ENCODE measurements at regions not wholly inside any gene's neighbourhood (a gene's known extent, or its start where the extent isn't known, plus 50 kb on each side); places are given as distances from the start of the nearest gene placed in this dataset.

DNA sequence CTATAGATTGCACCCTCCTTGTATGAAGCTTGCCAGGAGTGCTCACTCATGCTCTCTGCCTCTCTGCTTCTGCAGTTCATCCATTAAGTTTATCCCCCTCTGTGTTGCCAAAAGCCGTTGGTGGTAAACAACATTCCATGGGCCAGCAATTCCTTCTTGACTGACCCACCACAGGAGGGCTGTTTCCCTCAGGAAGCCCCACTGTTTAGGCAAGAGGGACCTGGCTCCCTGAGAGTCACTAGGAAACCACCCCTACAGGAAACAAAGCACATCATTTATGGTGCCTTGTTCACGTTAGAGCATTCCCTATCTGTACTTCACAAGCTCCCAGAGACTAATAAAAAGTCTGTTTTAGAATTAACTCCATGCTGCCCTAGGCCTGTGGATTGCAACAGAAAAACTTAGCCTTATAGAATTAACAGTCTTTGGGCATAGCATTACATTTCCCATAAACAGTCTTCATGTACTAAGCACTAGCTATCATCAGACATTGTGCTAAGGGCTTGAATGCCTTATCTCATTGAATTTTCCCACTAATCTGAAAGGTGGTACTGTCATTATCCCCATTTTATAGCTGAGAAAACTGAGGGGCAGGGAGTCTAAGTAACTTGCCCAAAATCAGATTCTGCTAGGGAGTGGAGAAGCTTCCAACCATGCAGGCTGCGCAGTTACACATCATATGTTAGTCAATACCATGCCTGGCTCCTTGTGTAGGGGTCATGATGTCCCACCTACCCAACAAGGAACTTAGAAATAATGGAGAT, 149.9 kb downstream of the SHQ1 start:
- DNase-seq (ENCODE audit: low spot score), result no peak
- Mint-ChIP-seq H3K36me3 (ENCODE audit: low read depth) (no peaks in the 10 kb centered on the region), H3K27ac (no peak overlapping the region), H3K27me3 (ENCODE audit: low read depth) (peaks cover 6% of the 10 kb centered on the region), H3K9me3 (no peaks in the 10 kb centered on the region), H3K4me1 (ENCODE audit: low read depth) (no peaks in the 10 kb centered on the region), H3K4me3 (no peak overlapping the region)

DNA sequence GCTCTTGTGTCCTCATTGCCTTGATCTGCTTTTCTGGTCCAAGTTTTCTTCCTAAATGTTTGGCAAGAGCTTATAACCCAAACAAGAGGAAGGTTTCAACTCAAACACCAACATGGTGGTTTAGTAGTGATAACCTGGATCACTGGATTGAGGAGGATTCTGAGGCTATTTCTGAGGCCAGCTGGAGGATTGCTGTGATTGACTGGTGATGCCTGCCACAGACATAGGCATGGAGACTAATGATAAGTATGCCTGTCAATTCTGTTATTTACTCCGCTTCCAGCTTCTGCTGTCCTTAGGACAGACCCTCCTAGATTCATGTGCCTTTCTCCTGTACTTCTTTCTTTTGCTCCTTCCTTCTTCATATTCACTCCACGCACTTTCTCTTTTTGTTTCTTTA, 150.5 kb downstream of the SHQ1 start:
- Mint-ChIP-seq H3K4me1 (ENCODE audit: low read depth) (no peaks in the 10 kb centered on the region), H3K27ac (no peak overlapping the region), H3K27me3 (ENCODE audit: low read depth) (peaks cover 6% of the 10 kb centered on the region), H3K9me3 (no peaks in the 10 kb centered on the region), H3K4me3 (no peak overlapping the region), H3K36me3 (ENCODE audit: low read depth) (no peaks in the 10 kb centered on the region)
- DNase-seq (ENCODE audit: low spot score), result no peak

DNA sequence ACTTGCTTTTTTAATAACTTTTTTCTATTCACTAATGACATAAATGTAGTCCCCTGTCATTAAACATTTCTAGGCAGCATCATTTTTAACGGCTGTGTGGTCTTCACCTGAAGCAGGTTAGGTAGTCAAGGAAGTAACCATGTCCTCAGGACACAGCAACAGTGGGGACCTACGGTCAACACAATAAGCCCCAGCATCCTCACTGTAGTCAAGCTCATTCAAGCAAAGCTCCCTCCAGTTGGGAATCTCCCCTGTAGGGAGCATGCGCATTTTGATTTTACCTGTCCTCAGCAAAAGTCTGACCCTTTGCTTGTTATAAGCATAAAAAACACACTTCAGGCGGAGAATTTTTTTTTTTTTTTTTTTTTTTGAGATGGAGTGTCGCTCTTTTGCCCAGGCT, 151.4 kb downstream of the SHQ1 start:
- H3K27ac Mint-ChIP-seq, result no peak overlapping the region
- H3K4me3 Mint-ChIP-seq, result no peak overlapping the region
- H3K27me3 Mint-ChIP-seq (ENCODE audit: low read depth), result peaks cover 6% of the 10 kb centered on the region
- no peak for DNase-seq (ENCODE audit: low spot score)
- H3K36me3 Mint-ChIP-seq (ENCODE audit: low read depth), result no peaks in the 10 kb centered on the region
- H3K4me1 Mint-ChIP-seq (ENCODE audit: low read depth), result no peaks in the 10 kb centered on the region
- no peaks in the 10 kb centered on the region for H3K9me3 Mint-ChIP-seq

DNA sequence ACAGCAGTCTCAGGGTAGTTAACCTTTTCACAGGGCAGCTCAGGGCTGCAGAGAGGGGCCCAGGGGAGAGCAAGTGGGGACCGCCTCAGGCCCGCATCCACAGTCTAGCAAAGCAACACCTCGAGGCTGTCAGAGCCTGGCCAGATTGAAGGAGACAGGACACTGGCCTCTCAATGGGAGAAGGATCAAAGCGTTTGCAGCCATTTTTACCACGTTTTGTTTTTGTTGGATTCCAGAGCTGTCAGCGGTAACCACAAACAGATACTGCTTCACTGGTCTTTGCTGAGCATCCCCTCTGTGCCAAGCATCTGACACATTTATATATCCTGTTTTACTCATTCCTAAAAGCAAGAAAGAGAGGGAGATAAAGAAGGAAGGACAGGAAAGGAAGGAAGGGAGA, 153.8 kb downstream of the SHQ1 start:
- peaks cover 6% of the 10 kb centered on the region for H3K27me3 Mint-ChIP-seq (ENCODE audit: low read depth)
- H3K36me3 Mint-ChIP-seq (ENCODE audit: low read depth), result no peaks in the 10 kb centered on the region
- H3K4me1 Mint-ChIP-seq (ENCODE audit: low read depth), result no peaks in the 10 kb centered on the region
- H3K9me3 Mint-ChIP-seq, result no peaks in the 10 kb centered on the region
- no peak overlapping the region for H3K4me3 Mint-ChIP-seq
- no peak for DNase-seq (ENCODE audit: low spot score)
- H3K27ac Mint-ChIP-seq, result no peak overlapping the region

DNA sequence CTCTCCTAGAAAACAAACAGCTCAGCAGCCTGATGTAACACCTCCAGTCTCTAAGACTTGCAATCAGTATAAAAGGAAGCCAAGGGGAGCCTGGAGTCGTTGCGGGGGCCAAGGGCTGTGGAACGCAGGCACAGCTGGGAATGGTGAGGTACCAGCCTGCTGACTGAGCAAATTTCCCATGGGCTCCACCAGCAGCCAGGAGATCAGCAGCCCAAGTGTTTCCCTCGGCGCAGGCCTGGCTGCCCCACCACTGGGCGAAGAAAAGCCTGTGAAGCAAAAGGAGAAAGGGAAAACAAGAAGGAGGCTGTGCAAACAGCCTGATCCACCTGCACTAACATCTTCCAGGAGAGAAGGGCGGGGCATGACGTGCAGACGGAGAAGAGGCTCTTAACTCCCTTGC, 155.3 kb downstream of the SHQ1 start:
- Mint-ChIP-seq H3K27me3 (ENCODE audit: low read depth) (peaks cover 4% of the 10 kb centered on the region), H3K9me3 (no peaks in the 10 kb centered on the region), H3K4me3 (no peak overlapping the region), H3K4me1 (ENCODE audit: low read depth) (no peaks in the 10 kb centered on the region), H3K27ac (no peak overlapping the region), H3K36me3 (ENCODE audit: low read depth) (no peaks in the 10 kb centered on the region)
- DNase-seq (ENCODE audit: low spot score), result no peak

DNA sequence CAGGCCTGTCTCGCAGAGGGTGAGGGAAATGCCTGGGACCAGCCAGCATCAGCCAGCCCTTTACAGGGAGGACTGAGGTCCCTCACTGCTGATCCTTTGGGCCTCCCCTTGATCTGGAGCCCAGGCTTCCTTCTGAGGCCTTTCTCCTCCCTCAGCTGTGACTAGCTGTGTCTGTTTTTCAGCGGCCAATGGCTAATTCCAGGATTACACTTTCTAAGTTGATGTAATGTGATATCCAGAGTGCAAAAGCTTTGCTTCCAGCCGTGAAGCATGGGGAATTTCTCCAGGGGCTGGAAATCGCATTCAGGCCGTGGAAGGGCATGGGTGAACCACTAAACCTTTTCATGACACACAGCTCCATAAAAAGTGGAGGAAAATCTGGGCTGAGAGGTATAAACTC, 157.6 kb downstream of the SHQ1 start:
- no peaks in the 10 kb centered on the region for H3K9me3 Mint-ChIP-seq
- no peaks in the 10 kb centered on the region for H3K27me3 Mint-ChIP-seq (ENCODE audit: low read depth)
- no peak for DNase-seq (ENCODE audit: low spot score)
- H3K4me3 Mint-ChIP-seq, result no peak overlapping the region
- no peak overlapping the region for H3K27ac Mint-ChIP-seq
- H3K4me1 Mint-ChIP-seq (ENCODE audit: low read depth), result no peaks in the 10 kb centered on the region
- no peaks in the 10 kb centered on the region for H3K36me3 Mint-ChIP-seq (ENCODE audit: low read depth)

DNA sequence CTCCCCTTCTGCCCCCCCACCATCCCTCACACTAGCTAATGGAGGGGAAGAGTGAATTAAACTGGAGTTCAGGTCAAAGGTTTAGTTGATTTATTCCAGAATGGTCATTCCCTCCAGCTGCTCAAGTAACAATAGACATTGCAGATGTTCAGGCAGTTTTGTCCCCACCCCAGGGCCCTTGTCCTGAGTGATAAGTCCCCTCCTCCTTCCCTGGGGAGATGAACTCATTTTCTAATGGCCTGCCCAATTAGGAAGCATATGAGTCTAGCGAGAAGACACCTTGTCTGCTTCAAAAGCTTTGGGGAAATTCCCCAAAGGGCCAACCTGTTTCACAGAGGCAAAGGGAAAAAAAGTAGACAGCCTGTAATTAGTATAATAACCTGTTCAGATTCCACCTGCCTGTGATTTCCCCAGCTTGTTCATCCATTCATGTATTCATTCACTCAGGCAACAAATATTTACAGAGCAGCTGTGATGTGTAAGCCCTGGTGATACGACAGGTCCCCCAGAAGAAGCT, 165.3 kb downstream of the SHQ1 start:
- no peaks in the 10 kb centered on the region for H3K36me3 Mint-ChIP-seq (ENCODE audit: low read depth)
- peaks cover 6% of the 10 kb centered on the region for H3K4me1 Mint-ChIP-seq (ENCODE audit: low read depth)
- no peak overlapping the region for H3K27ac Mint-ChIP-seq
- H3K4me3 Mint-ChIP-seq, result no peak overlapping the region
- H3K9me3 Mint-ChIP-seq, result no peaks in the 10 kb centered on the region
- no peaks in the 10 kb centered on the region for H3K27me3 Mint-ChIP-seq (ENCODE audit: low read depth)
- no peak for DNase-seq (ENCODE audit: low spot score)

DNA sequence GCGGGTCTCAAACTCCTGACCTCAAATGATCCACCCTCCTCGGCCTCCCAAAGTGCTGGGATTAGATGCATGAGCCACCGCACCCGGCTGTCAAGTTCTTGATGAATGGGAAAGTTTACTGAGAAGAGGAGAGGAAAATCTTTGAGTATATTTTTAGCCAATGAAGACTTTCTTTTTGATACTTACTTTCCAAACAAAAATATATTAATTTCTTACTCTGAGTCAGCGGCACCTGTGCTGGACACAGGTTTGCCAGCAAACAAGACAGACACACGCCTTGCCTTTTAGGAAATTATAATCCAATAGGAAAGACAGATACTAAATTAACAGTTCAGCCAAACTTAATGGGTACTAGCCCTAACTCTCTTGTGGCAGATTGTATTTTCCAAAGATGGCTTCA, 166.6 kb downstream of the SHQ1 start:
- Mint-ChIP-seq H3K9me3 (no peaks in the 10 kb centered on the region), H3K4me1 (ENCODE audit: low read depth) (peaks cover 6% of the 10 kb centered on the region), H3K27me3 (ENCODE audit: low read depth) (no peaks in the 10 kb centered on the region), H3K4me3 (no peak overlapping the region), H3K36me3 (ENCODE audit: low read depth) (no peaks in the 10 kb centered on the region), H3K27ac (no peak overlapping the region)
- DNase-seq (ENCODE audit: low spot score), result no peak

DNA sequence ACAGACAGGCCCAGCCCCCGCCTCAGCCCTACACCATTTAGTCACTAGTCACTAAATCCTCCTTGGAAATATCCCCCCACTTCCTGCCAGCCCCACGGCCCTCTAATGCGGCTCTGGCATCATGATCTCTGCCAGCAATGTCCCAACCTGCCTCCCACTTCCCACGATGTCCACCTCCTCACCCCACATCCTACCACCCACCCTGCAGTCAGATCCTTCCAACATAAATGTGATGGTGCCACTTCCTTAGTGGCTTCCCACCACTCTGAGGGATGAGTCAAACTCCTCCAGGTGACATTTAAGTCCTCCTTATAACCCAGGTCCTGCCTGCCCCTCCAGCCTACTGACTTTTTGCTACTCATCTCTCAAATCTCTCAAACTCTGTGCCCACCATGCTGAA, 167.5 kb downstream of the SHQ1 start:
- Mint-ChIP-seq H3K4me1 (ENCODE audit: low read depth) (peaks cover 6% of the 10 kb centered on the region), H3K4me3 (no peak overlapping the region), H3K36me3 (ENCODE audit: low read depth) (no peaks in the 10 kb centered on the region), H3K27me3 (ENCODE audit: low read depth) (no peaks in the 10 kb centered on the region), H3K27ac (no peak overlapping the region), H3K9me3 (no peaks in the 10 kb centered on the region)
- peak; percentile 5 for DNase-seq (ENCODE audit: low spot score)

DNA sequence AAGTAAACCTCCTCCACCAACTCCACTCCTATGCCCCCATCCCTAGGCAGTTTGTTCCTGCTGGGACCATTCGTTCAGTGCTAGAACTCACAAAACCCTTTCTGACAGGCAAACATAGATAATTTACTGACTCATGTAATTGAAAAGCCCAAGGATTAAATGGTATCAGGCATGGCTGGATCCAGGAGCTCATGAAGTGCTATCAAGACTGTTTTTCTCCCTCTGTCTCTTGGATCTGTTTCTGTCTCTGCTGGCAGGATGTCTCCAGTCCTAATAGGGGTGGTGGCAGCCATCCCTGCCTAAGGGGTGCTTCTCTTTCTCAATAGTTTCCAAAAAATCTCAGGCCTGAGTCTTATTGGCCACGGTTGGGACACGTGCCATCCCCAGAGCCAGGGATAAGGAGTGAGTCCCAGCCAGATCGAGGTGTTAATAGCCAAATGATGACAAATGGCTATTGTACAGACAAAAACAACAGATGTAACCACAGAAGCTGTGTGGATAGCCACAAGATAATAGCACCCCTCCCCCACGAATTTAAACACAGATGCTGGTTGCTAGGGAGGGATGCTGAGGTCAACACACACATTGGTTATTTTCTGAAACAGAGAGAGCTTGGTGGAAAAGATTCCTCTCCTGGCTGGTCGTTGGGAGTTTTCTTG, 168.6 kb downstream of the SHQ1 start:
- DNase-seq (ENCODE audit: low spot score), result no peak
- Mint-ChIP-seq H3K27me3 (ENCODE audit: low read depth) (no peaks in the 10 kb centered on the region), H3K9me3 (no peaks in the 10 kb centered on the region), H3K27ac (no peak overlapping the region), H3K4me1 (ENCODE audit: low read depth) (peaks cover 6% of the 10 kb centered on the region), H3K4me3 (no peak overlapping the region), H3K36me3 (ENCODE audit: low read depth) (no peaks in the 10 kb centered on the region)

DNA sequence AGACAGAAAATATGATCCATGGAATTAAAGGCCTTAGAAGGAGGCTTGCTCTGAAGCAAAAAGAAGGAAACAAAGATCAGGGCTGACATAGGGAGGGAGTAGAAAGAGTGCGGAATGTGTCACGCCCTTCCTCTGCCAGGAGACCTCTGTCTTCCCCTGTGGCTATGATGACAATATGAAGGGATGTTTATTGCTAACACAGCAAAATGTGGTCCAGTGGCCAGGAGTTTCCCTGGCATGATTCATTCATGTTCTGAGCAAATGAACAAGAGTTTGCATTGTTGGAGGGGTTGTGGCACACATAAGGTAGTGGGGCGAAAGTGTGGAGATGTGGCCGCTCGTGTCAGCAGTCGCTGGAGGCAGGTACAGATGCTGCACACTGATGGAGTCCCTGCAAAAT, 169.4 kb downstream of the SHQ1 start:
- H3K9me3 Mint-ChIP-seq, result no peaks in the 10 kb centered on the region

DNA sequence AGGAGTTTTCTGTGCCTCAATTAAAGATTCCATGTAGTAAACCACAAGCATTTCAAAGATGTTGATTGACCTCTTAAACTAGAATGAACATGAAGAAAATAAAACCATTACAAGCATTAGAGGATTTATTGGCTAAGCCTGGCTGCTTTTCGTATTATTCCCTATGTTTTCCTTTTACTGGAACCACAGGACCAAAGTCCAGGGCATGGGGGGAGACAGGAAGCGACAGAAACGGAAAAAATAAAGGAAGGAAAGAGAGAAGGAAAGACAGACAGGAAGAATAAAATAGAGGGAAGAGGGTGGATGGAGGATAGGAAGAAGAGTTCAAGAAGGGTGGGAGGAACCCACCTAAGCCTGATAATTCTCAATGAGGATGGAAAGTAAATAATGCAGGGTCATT, 169.9 kb downstream of the SHQ1 start:
- Mint-ChIP-seq H3K4me1 (ENCODE audit: low read depth) (peaks cover 6% of the 10 kb centered on the region), H3K9me3 (no peaks in the 10 kb centered on the region), H3K4me3 (no peak overlapping the region), H3K36me3 (ENCODE audit: low read depth) (no peaks in the 10 kb centered on the region), H3K27me3 (ENCODE audit: low read depth) (no peaks in the 10 kb centered on the region), H3K27ac (no peak overlapping the region)
- no peak for DNase-seq (ENCODE audit: low spot score)

More for the DNA sequence above, 169.4 kb downstream of the SHQ1 start:
- no peaks in the 10 kb centered on the region for H3K27me3 Mint-ChIP-seq (ENCODE audit: low read depth)
- H3K4me1 Mint-ChIP-seq (ENCODE audit: low read depth), result peaks cover 6% of the 10 kb centered on the region
- peak; percentile 21 for DNase-seq (ENCODE audit: low spot score)
- H3K27ac Mint-ChIP-seq, result no peak overlapping the region
- no peaks in the 10 kb centered on the region for H3K36me3 Mint-ChIP-seq (ENCODE audit: low read depth)
- H3K4me3 Mint-ChIP-seq, result no peak overlapping the region

DNA sequence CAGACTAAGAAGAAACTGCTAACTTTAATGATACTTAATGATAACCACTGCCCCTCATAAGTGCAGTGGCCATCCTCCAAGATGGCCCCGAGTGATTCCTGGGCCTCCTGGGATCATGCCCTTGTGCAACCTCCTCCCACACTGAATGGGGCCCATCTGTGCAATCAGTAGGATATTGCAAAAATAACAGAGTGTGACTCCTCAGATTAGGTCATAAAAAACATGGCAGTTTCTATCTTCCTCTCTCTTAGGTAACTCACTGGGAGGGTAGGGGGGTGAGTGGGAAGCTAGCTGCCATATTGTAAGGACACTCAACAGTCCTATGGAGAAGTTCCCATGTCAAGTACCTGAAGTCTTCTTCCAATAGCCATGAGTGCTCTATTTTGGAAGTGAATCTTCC, 173.0 kb downstream of the SHQ1 start:
- no peak for DNase-seq (ENCODE audit: low spot score)
- Mint-ChIP-seq H3K36me3 (ENCODE audit: low read depth) (no peaks in the 10 kb centered on the region), H3K4me1 (ENCODE audit: low read depth) (no peaks in the 10 kb centered on the region), H3K27ac (no peak overlapping the region), H3K27me3 (ENCODE audit: low read depth) (no peaks in the 10 kb centered on the region), H3K4me3 (no peak overlapping the region), H3K9me3 (no peaks in the 10 kb centered on the region)

DNA sequence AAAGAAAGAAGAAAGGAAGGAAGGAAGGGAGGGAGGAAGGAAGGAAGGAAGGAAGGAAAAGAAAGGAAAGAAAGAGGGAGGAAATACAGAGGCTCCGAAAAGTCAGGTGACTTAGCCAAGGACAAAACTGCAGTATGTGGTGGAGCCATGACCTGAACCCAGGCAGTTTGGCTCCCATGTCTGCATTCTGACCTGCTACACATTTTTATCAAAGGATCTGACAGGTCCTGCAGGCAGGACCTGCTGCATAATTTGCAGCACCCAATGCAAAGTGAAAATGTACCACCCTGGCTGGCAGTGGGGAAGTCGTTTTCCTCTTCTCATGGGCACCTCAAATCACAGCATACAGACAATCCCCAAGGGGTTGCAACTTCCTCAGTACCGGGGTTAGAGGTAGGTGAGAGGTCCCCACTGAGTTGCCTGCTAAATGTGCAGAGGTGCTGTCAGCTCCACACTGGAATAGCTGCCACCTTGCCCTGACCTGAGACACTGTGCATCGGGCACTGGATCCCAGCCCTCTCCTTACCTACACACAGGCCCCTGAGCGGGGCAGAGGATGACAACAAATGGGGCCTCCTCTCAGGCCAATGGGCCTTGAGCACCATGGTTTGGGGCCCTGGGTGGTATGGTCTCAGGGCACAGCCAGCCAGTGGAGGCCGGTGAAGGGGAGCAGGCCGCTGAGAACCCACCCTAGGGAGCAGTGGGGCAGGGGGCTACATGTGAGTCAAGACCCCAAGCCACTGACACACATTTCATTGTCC, 175.1 kb downstream of the SHQ1 start:
- Mint-ChIP-seq H3K4me1 (ENCODE audit: low read depth) (no peaks in the 10 kb centered on the region), H3K27me3 (ENCODE audit: low read depth) (no peaks in the 10 kb centered on the region), H3K4me3 (no peak overlapping the region), H3K9me3 (no peaks in the 10 kb centered on the region), H3K36me3 (ENCODE audit: low read depth) (no peaks in the 10 kb centered on the region), H3K27ac (no peak overlapping the region)
- no peak for DNase-seq (ENCODE audit: low spot score)
